Islet of Langerhans (tissue), 1 donor: ENCODE measurements at regions not wholly inside any gene's neighbourhood (a gene's known extent, or its start where the extent isn't known, plus 50 kb on each side); places are given as distances from the start of the nearest gene placed in this dataset.

Experiments
- FAIRE-seq: peaks from one replicate; lab custom pipeline; 2011; peaks lifted over from hg19 to GRCh38; lab: Jason Lieb, UNC

GRCh38 chr6:23027281-23027680 is 457.9 kb downstream of the HDGFL1 start:
- no peak for FAIRE-seq

GRCh38 chr6:23031986-23032385 is 462.6 kb downstream of the HDGFL1 start:
- peak; percentile 24 for FAIRE-seq

- no peak for FAIRE-seq
Observed at GRCh38 chr6:23034926-23035325, 465.6 kb downstream of the HDGFL1 start.

DNA sequence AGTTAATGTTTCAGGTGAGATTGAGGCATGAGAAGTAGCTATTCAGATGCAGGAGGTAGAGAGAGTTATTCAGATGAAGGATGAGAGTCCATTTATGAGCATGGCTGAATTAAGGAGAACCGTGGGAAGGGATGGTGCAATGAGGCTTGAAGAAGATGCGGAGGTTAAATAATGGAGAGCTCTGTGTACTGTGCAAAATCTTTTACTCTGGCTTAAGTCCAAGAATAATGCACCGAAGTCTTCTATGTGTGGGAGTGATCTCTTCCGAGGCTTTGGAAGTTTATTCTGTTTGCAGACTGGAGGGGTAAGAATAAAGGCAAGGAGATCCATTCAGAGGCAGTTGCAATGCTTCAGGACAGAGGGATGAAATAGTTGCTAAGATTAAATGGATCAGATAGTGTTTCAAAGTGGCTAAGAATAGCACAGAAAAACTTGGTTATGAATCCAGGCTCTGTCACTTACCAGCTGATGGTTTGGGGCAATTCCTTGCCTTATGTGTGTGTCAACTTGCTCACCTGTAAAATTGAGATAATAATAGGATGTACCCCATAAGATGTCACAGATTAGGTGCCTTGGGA is 467.1 kb downstream of the HDGFL1 start:
- FAIRE-seq = no peak

GRCh38 chr6:23040899-23041298 is 471.5 kb downstream of the HDGFL1 start:
- no peak for FAIRE-seq

DNA sequence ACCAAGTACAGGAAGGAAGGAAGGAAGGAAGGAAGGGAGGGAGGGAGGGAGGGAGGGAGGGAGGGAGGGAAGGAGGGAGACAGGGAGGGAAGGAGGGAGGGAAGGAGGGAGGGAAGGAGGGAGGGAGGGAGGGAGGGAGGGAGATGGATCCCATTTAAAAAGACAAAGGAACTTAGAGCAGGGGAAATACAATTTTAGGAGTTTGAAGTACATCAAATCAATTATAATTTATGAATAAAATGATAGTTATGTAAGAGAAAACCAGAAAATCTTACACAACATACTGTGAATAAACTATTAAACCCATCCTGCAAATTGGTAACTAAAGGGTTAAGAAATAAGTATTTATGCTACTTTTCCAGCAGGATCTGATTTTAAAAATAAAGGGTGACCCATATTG is 475.9 kb downstream of the HDGFL1 start:
- FAIRE-seq = no peak

- FAIRE-seq = no peak
Observed at GRCh38 chr6:23055523-23055922, 486.2 kb downstream of the HDGFL1 start.

GRCh38 chr6:23073821-23074220 is 504.5 kb downstream of the HDGFL1 start:
- FAIRE-seq = no peak

GRCh38 chr6:23077772-23078171 is 508.4 kb downstream of the HDGFL1 start:
- no peak for FAIRE-seq

- FAIRE-seq = no peak
Observed at GRCh38 chr6:23081701-23082100, 512.3 kb downstream of the HDGFL1 start.

GRCh38 chr6:23086100-23086499 is 516.7 kb downstream of the HDGFL1 start:
- no peak for FAIRE-seq

DNA sequence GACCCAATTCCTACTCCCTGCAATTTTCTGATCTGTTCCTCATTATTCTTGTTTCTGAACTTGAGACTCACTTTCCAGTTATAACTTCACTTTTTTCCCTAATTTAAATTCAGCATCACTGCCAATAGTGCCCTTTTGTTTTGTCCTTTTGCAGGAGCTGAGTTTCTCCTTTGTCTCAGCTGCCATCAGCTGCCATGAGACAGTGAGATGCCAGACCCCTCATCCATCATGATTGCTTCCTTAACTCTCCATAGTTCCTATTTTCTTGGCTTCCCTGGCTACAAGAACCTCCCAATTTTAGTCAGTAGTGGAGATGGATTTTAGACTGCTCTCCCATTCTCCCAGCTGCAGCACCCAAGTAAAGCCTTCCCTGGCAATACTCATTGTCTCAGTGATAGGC is 518.1 kb downstream of the HDGFL1 start:
- no peak for FAIRE-seq

DNA sequence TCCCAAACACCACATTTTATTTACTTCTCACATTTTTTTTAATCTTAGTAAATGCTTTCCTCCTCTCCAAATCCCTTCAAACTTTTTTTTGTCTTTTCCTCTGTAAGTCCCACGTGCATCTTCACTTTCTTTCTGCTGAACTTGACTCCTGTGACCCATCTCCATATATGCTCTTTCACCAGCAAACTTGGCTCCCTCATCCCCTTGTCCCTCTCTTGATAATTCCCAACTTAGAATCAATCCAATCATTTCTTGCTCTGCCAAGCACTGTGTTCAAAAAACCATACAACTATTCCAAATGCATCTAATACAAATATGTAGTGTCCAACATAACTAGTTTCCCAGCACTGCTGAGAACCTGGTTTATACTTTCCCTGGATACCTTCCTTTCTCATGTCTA is 519.4 kb downstream of the HDGFL1 start:
- FAIRE-seq = no peak

DNA sequence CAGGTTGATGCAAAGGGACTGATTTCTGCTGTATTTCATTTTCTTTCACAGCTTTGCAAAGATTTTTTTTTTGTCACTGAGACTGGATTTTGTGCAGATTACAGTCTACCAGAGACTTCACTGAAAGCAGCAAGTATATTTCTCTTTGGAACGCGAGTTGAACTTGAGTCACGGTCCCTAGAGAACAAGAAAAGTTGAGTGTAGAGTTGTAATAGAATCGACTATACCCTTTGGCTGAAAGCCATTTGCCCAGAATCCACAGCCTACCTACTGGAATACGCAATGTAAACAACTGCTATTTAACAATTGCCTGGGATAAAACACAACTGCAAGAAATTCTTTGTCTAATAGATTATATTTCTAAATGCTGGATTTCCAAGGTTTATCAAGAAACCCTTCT is 520.6 kb downstream of the HDGFL1 start:
- no peak for FAIRE-seq

DNA sequence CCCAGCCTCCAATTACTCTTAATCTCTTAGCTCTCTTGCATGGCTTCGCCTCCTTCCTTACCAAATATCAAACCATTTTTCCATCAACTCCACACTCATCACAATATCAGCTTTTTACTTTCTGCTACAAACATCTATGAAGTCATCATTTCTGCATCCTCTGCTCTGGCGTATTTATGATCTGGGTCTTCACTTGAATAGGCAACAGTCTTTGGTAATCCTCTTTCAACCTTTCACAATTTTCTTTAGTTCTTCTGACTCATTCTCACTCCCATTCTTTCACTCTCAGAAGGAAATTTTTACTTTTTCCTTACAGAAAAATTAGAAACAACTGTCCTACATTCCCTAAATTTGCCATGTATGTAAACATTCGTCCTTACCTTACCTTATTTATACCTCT is 522.4 kb downstream of the HDGFL1 start:
- no peak for FAIRE-seq

DNA sequence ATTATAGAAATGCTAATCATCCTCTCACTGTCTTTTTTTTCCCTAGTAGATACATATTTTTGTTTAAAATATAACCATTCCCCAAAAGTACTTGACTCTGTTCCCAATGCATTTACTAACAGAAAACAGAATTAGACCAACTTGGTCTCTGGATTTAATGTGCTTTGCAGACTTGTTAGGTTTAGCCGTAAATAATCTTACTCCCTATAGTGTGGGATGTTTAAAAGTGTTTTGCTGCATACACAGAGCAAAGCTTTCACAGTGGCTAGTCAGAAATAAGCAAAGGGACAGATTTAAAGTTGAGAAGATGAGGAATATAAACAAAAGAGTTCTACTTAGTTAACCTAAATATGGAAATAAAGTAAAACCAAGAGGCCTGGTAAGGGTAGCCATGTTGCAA is 527.5 kb downstream of the HDGFL1 start:
- no peak for FAIRE-seq

GRCh38 chr6:23097566-23097965 is 528.2 kb downstream of the HDGFL1 start:
- no peak for FAIRE-seq

GRCh38 chr6:23106951-23107350 is 537.6 kb downstream of the HDGFL1 start:
- FAIRE-seq = no peak

DNA sequence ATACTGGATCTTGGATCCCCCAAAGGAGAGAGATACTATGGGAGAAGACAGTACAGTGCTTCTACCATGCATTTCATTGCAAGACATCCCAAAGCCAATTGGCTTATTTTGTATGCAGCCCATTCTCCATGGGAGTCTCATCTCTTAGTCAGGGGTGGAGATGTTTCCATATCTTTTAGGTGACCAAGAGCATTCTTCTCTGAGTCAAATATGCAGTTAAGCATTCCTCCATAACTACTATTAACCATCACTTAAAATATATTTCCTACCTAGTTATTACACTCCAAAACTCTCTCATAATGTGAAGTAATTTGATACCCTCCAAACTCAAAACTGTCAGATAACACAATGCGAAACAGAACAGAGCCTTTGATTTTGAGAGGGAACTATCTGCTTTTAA is 542.6 kb downstream of the HDGFL1 start:
- no peak for FAIRE-seq

- FAIRE-seq = no peak
Observed at GRCh38 chr6:23114812-23115504, 545.6 kb downstream of the HDGFL1 start.

DNA sequence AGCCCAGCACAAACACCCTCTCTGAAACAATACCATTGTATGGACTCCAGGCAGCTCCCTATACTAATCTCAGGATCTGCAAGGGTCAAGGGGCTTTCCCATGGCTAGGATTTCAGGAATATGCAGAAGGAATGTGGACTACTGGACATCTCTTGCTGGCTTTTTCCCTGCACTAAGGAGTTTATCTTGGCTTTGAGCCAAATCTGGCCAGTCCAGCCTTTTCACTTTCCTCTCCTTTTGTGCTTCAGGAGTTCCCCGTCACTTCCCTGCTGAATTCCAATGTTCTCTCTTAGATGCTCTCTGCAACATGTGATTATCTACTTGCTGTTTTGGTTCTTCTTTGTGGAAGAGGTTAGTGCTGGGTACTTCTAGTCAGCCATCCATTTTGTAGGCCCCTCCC is 568.2 kb downstream of the HDGFL1 start:
- no peak for FAIRE-seq

DNA sequence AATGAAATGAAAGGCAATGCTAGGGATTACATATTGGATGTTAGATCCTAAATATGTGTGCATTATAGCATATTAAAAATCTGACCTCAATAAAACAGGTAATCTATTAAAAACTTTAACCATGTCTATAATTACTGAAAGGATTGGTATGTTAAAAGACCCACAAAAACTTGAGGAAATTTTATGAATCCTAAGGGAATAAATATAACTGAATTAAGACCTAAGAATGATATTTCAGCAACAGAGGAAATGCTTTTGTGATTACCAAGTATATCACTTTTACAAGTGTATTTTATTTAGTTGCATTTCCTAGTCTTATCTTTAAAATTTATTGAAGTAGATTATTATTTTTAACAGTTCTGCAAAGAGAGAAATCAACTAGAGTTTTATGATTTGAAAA is 571.5 kb downstream of the HDGFL1 start:
- FAIRE-seq = peak; percentile 64

GRCh38 chr6:23145781-23146180 is 576.4 kb downstream of the HDGFL1 start:
- FAIRE-seq = no peak

DNA sequence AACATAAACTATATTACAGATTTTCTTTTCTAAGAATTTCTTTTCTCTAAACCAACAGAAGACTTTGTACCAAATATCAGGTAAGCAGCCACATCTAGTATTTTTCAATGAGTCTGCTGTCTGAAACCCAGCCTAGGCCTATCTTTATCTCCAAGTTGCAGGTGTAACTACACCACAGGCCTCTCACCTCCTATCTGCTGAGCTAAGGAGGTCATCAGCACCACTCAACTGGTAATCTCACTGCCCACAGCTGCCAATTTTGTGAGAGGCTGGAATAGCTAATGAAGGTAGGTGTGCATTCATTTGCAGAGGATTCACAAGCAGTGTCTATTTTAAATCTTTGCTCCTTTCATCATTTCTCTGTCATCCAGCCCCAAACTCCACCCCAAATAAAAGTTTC is 584.8 kb downstream of the HDGFL1 start:
- no peak for FAIRE-seq

DNA sequence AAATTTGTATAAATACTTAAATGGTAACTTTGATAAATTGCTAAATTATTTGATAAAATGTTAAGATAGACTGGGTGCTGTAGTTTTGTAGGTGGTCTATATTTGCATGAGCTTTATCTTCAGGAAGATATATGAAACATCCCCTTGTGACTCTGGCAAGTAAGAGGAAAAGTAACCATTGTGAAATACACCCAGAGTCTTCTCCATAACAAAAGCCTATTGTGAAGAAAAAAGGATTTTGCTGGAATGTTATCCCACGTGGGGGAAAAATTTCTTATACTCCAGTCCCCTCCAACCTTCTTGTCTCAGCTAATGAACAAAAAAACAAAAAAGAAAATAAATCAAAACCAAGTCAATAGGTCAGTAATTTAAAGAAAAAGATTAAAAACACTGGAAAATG is 600.7 kb downstream of the HDGFL1 start:
- FAIRE-seq = no peak
